IMR-90 (cell line): ENCODE measurements at regions not wholly inside any gene's neighbourhood (a gene's known extent, or its start where the extent isn't known, plus 50 kb on each side); places are given as distances from the start of the nearest gene placed in this dataset.

Experiments used
- ATAC-seq: fragments of 200-7000 bp; cut with Tn5 transposase; 2 replicates; pipeline ENCODE4 v1.9.1; 2020; ENCODE audit warnings: low read depth, mild to moderate bottlenecking, moderate library complexity
- BruUV-seq: library from RNA; stranded (reverse); fragments of 400-500 nt; replicated peaks from 2 replicates; lab custom pipeline; 2021; lab: Mats Ljungman, UMichigan
- CTCF ChIA-PET: fragments of 300-600 bp; formaldehyde crosslinking; extraction: SDS; loops from one replicate; lab custom pipeline; 2021; ENCODE audit warnings: antibody characterized with exemption; lab: Yijun Ruan, JAX
- POLR2A ChIA-PET: fragments of 300-600 bp; sonication (Branson Sonifier 250); formaldehyde crosslinking; loops from one replicate; lab custom pipeline; 2022; ENCODE audit warnings: antibody characterized with exemption; ENCODE audit not compliant: unreplicated experiment; lab: Charles Lee
- DNase-seq: peaks from one replicate; pipeline ENCODE4 v3.0.0; 2013
- H2AFZ ChIP-seq: replicated peaks from 2 replicates; pipeline ENCODE3; 2013; ENCODE audit warnings: low read length, mild to moderate bottlenecking; ENCODE audit not compliant: poor library complexity
- H2AK5ac ChIP-seq: 2 replicates; pipeline ENCODE4 v1.6.1; 2013; ENCODE audit warnings: low read depth, low read length, inconsistent platforms
- H2AK9ac ChIP-seq: replicated peaks from 2 replicates; pipeline ENCODE3; 2013; ENCODE audit warnings: mild to moderate bottlenecking, low read depth, low read length, moderate library complexity; ENCODE audit not compliant: poor library complexity
- H2BK120ac ChIP-seq: 2 replicates; pipeline ENCODE4 v1.6.1; 2013; ENCODE audit warnings: low read depth, low read length, inconsistent platforms
- H2BK15ac ChIP-seq: 3 replicates; pipeline ENCODE4 v1.6.1; 2013; ENCODE audit warnings: low read depth, low read length, inconsistent platforms
- H2BK20ac ChIP-seq: 2 replicates; pipeline ENCODE4 v1.6.1; 2013; ENCODE audit warnings: low read depth, mild to moderate bottlenecking, inconsistent platforms, low read length, moderate library complexity
- H2BK5ac ChIP-seq: 2 replicates; pipeline ENCODE4 v1.6.1; 2013; ENCODE audit warnings: mild to moderate bottlenecking, low read depth, low read length, inconsistent platforms; ENCODE audit not compliant: poor library complexity, severe bottlenecking
- H3K14ac ChIP-seq: replicated peaks from 2 replicates; pipeline ENCODE4 v1.6.1; 2013; ENCODE audit warnings: low read depth, low read length, inconsistent platforms
- H3K18ac ChIP-seq: 2 replicates; pipeline ENCODE4 v1.6.1; 2013; ENCODE audit warnings: low read depth, low read length, control low read depth
- H3K23ac ChIP-seq: 2 replicates; pipeline ENCODE4 v1.6.1; 2013; ENCODE audit warnings: low read depth, low read length, inconsistent platforms
- H3K27ac ChIP-seq: 2 replicates; pipeline ENCODE4 v1.5.1; 2013; ENCODE audit warnings: mild to moderate bottlenecking, control low read depth, low read length; ENCODE audit not compliant: insufficient read depth
- H3K27me3 ChIP-seq: 2 replicates; pipeline ENCODE4 v1.6.1; 2013; ENCODE audit warnings: low read length; ENCODE audit not compliant: control insufficient read depth, insufficient read depth
- H3K36me3 ChIP-seq: 2 replicates; pipeline ENCODE4 v1.6.1; 2013; ENCODE audit warnings: low read length, mixed read lengths; ENCODE audit not compliant: control insufficient read depth, insufficient read depth
- H3K4ac ChIP-seq: 2 replicates; pipeline ENCODE4 v1.6.1; 2013; ENCODE audit warnings: low read depth, low read length, inconsistent platforms
- H3K4me1 ChIP-seq: 2 replicates; pipeline ENCODE4 v1.6.1; 2013; ENCODE audit warnings: low read length, mixed read lengths; ENCODE audit not compliant: control insufficient read depth, insufficient read depth
- H3K4me2 ChIP-seq: 2 replicates; pipeline ENCODE4 v1.6.1; 2013; ENCODE audit warnings: low read depth, mild to moderate bottlenecking, control low read depth, low read length, moderate library complexity
- H3K4me3 ChIP-seq: 2 replicates; pipeline ENCODE4 v1.5.1; 2013; ENCODE audit warnings: low read depth, mild to moderate bottlenecking, control low read depth, low read length, moderate library complexity; ENCODE audit not compliant: insufficient read depth
- H3K56ac ChIP-seq: 2 replicates; pipeline ENCODE4 v1.6.1; 2013; ENCODE audit warnings: low read length, inconsistent platforms; ENCODE audit not compliant: insufficient read depth; ENCODE audit errors: extremely low read depth
- H3K79me1 ChIP-seq, 2 experiments: 2 replicates each; pipeline ENCODE4 v1.6.1; 2013; ENCODE audit warnings: low read length in 2 of 2, inconsistent platforms in 1 of 2, low read depth in 1 of 2
- H3K9ac ChIP-seq: 2 replicates; pipeline ENCODE4 v1.6.1; 2013; ENCODE audit warnings: low read depth, low read length, control low read depth
- H3K9me1 ChIP-seq: 2 replicates; pipeline ENCODE4 v1.6.1; 2013; ENCODE audit warnings: low read length, inconsistent platforms; ENCODE audit not compliant: insufficient read depth
- H3K9me3 ChIP-seq: 2 replicates; pipeline ENCODE4 v1.6.1; 2013; ENCODE audit warnings: low read length; ENCODE audit not compliant: control insufficient read depth, insufficient read depth
- H4K20me1 ChIP-seq: 2 replicates; pipeline ENCODE4 v1.6.1; 2013; ENCODE audit warnings: low read length, inconsistent platforms; ENCODE audit not compliant: insufficient read depth
- H4K5ac ChIP-seq: 2 replicates; pipeline ENCODE4 v1.6.1; 2013; ENCODE audit warnings: mild to moderate bottlenecking, low read depth, low read length, control low read depth
- H4K8ac ChIP-seq, 2 experiments: 2 replicates each; pipeline ENCODE4 v1.6.1; 2013; ENCODE audit warnings: low read depth in 2 of 2, low read length in 2 of 2, control low read depth in 1 of 2, inconsistent platforms in 1 of 2
- H4K91ac ChIP-seq: 2 replicates; pipeline ENCODE4 v1.6.1; 2013; ENCODE audit warnings: low read depth, low read length, inconsistent platforms; ENCODE audit not compliant: insufficient read depth
- MAFK ChIP-seq: IDR thresholded peaks from 2 replicates; pipeline ENCODE4 v1.6.1; 2012; ENCODE audit warnings: low read depth, low read length, improper control_type of control experiment
- RFX5 ChIP-seq: IDR thresholded peaks from 2 replicates; pipeline ENCODE4 v1.8.0; 2012; ENCODE audit warnings: low read depth, mild to moderate bottlenecking, low read length, moderate library complexity
- WGBS, 2 experiments: methylation state at CpG; one replicate each; pipeline versions ENCODE4 v1.1.5 to v1.1.7; 2013; ENCODE audit warnings: missing lambda C conversion rate in 2 of 2; ENCODE audit not compliant: insufficient read length in 1 of 2; ENCODE audit errors: extremely low coverage in 2 of 2; 5-methylcytosine and 5-hydroxymethylcytosine counted together
- dilution Hi-C: fragments of 300-500 bp; cut with HindIII; formaldehyde crosslinking; loops from one replicate; pipeline ENCODE4 v1.14.3; 2018; ENCODE audit warnings: low sequenced_read_pairs; ENCODE audit not compliant: unreplicated experiment
- in situ Hi-C: fragments of 300-500 bp; cut with MboI; formaldehyde crosslinking; loops from 3 replicates; pipeline ENCODE4 v1.14.3; 2019; ENCODE audit warnings: low sequenced_read_pairs, inconsistent platforms, mixed read lengths
- intact Hi-C: fragments of 100-400 bp; cut with micrococcal nuclease; formaldehyde crosslinking; loops from 2 replicates; pipeline ENCODE4 v1.10.0; 2022

GRCh38 chr3:77859156-77859555 lies 819.3 kb downstream of the ROBO2 start:
- no peak overlapping the region for H4K5ac ChIP-seq
- no CpG with 5 or more reads among the region's 3 CpGs for WGBS, 2 experiments
- H3K4me2 ChIP-seq: no peak overlapping the region
- no peak overlapping the region for H3K9ac ChIP-seq
- ChIA-PET CTCF (no interaction called here), POLR2A (no interaction called here)
- H3K23ac ChIP-seq: no peak overlapping the region
- no peak overlapping the region for H3K14ac ChIP-seq
- H2AFZ ChIP-seq: no peak overlapping the region
- dilution Hi-C loops (no loop called here), in situ Hi-C loops (no loop called here), intact Hi-C loops (no loop called here)
- no peaks in the 10 kb centered on the region for H3K4me1 ChIP-seq
- H3K56ac ChIP-seq: no peak overlapping the region
- no peak overlapping the region for H3K4ac ChIP-seq
- H3K9me1 ChIP-seq: no peaks in the 10 kb centered on the region
- H3K9me3 ChIP-seq: no peaks in the 10 kb centered on the region
- H2AK9ac ChIP-seq: no peak overlapping the region
- H2BK15ac ChIP-seq: no peak overlapping the region
- no peak overlapping the region for H3K4me3 ChIP-seq
- no TSS peak for BruUV-seq
- H2BK20ac ChIP-seq: no peak overlapping the region
- H3K36me3 ChIP-seq: no peaks in the 10 kb centered on the region
- H2BK5ac ChIP-seq: no peak overlapping the region
- H3K27ac ChIP-seq: no peak overlapping the region
- TF ChIP-seq RFX5 (no peak), MAFK (peak; percentile 58)
- H4K8ac ChIP-seq: no peak overlapping the region
- no peaks in the 10 kb centered on the region for H3K79me1 ChIP-seq
- ATAC-seq: no peak
- no peak overlapping the region for H2BK120ac ChIP-seq
- H4K91ac ChIP-seq: no peak overlapping the region
- no peak for DNase-seq
- no peaks in the 10 kb centered on the region for H3K27me3 ChIP-seq
- H2AK5ac ChIP-seq: no peak overlapping the region
- H4K20me1 ChIP-seq: no peaks in the 10 kb centered on the region
- H3K18ac ChIP-seq: no peak overlapping the region
